DMS153 treated with DMSO at 0.1 percent for 48 hours (cell line): ENCODE measurements at regions not wholly inside any gene's neighbourhood (a gene's known extent, or its start where the extent isn't known, plus 50 kb on each side); places are given as distances from the start of the nearest gene placed in this dataset.

Source experiments
- DNase-seq: peaks from one replicate; lab custom pipeline; 2025; ENCODE audit not compliant: unreplicated experiment; lab: John Stamatoyannopoulos, UW

DNA sequence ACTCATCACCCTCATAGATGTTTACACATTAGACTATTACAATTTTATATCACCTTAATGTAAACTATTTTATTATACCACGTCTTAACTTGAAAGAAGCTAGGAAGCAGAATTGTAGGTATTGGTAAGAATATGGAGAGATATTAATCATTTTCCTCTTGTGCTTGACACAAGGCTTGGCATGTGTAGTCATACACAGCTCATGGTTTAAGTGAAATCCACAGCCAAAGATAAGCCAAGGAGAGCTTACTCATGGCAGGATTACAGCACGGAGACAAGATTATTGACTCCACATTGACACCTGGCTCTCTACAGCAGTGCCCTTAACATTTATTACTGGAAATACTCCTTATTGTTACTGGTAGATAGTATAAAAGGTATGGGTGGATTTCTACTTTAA lies 68.4 kb upstream of the ADGRL4 start:
- DNase-seq = no peak

DNA sequence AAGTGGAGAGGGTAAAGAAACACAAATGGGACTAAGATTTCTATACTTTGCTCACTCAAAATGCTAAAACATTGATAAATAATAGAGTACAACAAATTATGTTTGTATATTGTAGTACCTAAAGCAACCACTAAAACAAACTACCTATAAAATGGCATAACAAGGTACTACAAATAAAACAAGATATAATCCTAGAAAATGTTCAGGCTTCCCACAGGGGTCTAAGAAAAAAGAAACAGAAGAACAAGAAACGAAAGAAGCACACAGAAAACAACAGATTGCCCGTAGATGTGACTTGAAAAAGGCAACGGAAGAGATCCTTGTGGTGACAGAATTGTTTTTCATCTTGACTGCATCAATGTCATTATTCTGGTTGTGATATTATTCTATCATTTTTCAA lies 63.3 kb upstream of the ADGRL4 start:
- no peak for DNase-seq

DNA sequence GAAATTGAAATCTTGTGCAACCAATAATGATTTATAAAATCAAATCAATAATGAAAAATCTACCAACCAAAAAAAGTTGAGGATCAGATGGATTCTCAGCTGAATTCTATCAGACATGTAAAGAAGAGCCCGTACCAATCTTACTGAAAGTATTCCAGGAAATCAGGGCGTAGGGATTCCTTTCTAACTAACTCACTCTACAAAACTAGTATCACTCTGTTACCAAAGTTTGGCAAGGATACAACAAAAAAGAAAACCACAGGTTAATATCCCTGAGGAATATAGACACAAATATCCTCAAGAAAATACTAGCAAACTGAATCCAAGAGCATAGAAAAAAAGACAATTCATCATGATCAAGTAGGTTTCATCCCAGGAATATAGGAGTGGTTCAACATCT lies 52.8 kb upstream of the ADGRL4 start:
- DNase-seq = no peak
